ENCODE measurements at regions not wholly inside any gene's neighbourhood (a gene's known extent, or its start where the extent isn't known, plus 50 kb on each side); places are given as distances from the start of the nearest gene placed in this dataset.

DNA sequence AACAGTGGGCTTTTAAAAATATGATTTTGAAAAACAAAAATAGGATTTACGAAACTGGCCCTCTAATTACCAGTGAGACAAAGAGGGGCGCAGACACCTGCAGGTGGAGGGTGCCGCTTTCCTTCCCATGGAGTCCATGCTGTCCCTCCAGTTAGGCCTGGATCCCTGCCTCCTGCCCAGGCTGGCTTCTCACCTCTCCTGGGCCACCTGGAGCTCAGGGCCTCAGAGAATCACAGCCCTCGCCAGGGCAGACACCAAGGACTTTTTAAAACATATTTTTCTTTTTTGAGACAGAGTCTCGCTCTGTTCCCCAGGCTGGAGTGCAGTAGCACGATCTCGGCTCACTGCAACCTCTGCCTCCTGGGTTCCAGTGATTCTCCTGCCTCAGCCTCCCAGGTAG is 1437.2 kb downstream of the TBC1D22A start:
- POLR2A ChIA-PET = no interaction called here
- BruUV-seq (replicated peaks) = no TSS peak
- no peak for ATAC-seq
- H2AFZ ChIP-seq (ENCODE audit: low read depth, low read length, poor library complexity, severe bottlenecking) = no peak overlapping the region
- TF ChIP-seq CBX3 (IDR thresholded peaks at IDR 0.05; ENCODE audit: low read depth) = no peak
- TF ChIP-seq EGR1 (IDR thresholded peaks at IDR 0.05; ENCODE audit: low read depth) = no peak
- TF ChIP-seq, protein P1, sequence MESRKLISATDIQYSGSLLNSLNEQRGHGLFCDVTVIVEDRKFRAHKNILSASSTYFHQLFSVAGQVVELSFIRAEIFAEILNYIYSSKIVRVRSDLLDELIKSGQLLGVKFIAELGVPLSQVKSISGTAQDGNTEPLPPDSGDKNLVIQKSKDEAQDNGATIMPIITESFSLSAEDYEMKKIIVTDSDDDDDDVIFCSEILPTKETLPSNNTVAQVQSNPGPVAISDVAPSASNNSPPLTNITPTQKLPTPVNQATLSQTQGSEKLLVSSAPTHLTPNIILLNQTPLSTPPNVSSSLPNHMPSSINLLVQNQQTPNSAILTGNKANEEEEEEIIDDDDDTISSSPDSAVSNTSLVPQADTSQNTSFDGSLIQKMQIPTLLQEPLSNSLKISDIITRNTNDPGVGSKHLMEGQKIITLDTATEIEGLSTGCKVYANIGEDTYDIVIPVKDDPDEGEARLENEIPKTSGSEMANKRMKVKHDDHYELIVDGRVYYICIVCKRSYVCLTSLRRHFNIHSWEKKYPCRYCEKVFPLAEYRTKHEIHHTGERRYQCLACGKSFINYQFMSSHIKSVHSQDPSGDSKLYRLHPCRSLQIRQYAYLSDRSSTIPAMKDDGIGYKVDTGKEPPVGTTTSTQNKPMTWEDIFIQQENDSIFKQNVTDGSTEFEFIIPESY (IDR thresholded peaks at IDR 0.05; ENCODE audit: extremely low read depth, insufficient replicate concordance, low read length) = no peak
- TF ChIP-seq SRF (IDR thresholded peaks at IDR 0.05; ENCODE audit: low read depth) = no peak
- no peak overlapping the region for H3K4me3 ChIP-seq (replicated peaks in 1 of 2; ENCODE audit: low read depth in 1 of 2, low read length in 2 of 2)
- H3K4me2 ChIP-seq (ENCODE audit: low read length) = no peak overlapping the region
- no peaks in the 10 kb centered on the region for H3K79me2 ChIP-seq (ENCODE audit: insufficient read depth, low read length)
- H3K27me3 ChIP-seq (ENCODE audit: insufficient read depth, low read length) = no peaks in the 10 kb centered on the region; the same call in 1 of the 2 replicates
- no peaks in the 10 kb centered on the region for H3K36me3 ChIP-seq (ENCODE audit: control insufficient read depth in 1 of 2, insufficient read depth in 2 of 2, low read length in 2 of 2)
- no peaks in the 10 kb centered on the region; a peak in 1 of 4 replicates for H3K9me3 ChIP-seq (ENCODE audit: control insufficient read depth in 1 of 2, insufficient read depth in 1 of 2, low read depth in 1 of 2, low read length in 2 of 2)
- no peaks in the 10 kb centered on the region for H3K9me2 ChIP-seq (ENCODE audit: insufficient read depth)
- DNase-seq (ENCODE audit: low read depth, low spot score) = no peak
- no peaks in the 10 kb centered on the region for H4K20me1 ChIP-seq (ENCODE audit: insufficient read depth)
- no peaks in the 10 kb centered on the region for H3K4me1 ChIP-seq (ENCODE audit: control insufficient read depth in 1 of 2, insufficient read depth in 2 of 2, low read length in 2 of 2)
- no peak overlapping the region for H3K9ac ChIP-seq (ENCODE audit: low read length)
- no peak overlapping the region for H3K27ac ChIP-seq (ENCODE audit: low read depth, low read length)
- CTCF ChIA-PET = no interaction called here
- intact Hi-C loops (cut with micrococcal nuclease) = no loop called here
- RAD21 ChIA-PET (ENCODE audit: low non-redundant PET in 1 of 2, low total read pairs in 2 of 2, uncharacterized antibody in 2 of 2, unreplicated experiment in 2 of 2) = no interaction called here

DNA sequence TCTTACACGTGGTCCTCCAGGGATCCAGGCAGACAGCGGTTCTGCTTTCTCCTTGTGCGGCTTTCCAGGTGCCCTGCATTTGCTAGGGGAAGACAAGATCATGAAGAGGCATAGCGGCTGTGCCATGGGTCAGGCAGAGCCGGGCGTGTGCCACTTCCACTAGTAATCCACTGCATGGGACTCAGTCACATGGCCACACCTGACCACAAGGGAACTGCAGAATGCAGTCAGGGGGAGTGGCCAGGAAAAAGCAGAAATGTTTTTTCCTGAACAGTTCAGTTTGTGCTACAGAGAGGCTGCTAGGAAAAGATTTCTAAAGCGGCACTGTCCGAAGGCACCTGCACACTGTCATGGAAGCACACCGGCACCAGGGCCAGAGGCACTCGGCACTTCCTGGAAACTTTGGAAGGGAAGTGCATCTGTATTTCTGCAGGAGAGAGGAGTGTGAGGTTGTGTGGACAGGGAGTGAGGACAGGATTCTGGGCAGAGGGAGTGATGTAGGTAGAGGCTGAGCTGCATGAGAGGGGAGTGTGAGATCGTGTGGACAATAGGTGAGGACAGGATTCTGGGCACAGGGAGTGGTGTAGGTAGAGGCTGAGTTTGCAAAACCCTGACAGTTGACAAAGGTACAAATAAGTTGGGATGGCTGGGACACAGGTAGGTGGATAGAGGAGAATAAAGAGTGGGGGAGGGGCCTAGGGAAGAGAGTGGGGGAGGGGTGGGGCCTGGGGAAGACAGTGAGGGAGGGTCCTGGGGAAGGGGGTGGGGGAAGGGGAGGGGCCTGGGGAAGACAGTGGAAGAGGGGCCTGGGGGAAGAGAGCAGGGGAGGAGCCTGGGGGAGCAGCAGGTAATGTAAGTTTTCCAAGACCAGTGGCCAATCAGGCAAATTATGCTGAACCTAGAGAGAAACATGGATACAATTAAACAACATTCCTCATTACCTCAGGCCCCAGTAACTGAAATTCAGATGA is 1436.3 kb downstream of the TBC1D22A start:
- Histone ChIP-seq H3K9me2 (ENCODE audit: insufficient read depth) (no peaks in the 10 kb centered on the region), H3K4me1 (ENCODE audit: control insufficient read depth in 1 of 2, insufficient read depth in 2 of 2, low read length in 2 of 2) (no peaks in the 10 kb centered on the region), H4K20me1 (ENCODE audit: insufficient read depth) (no peaks in the 10 kb centered on the region), H3K27ac (ENCODE audit: low read depth, low read length) (no peak overlapping the region), H2AFZ (ENCODE audit: low read depth, low read length, poor library complexity, severe bottlenecking) (no peak overlapping the region), H3K4me3 (replicated peaks in 1 of 2; ENCODE audit: low read depth in 1 of 2, low read length in 2 of 2) (no peak overlapping the region), H3K9me3 (ENCODE audit: control insufficient read depth in 1 of 2, insufficient read depth in 1 of 2, low read depth in 1 of 2, low read length in 2 of 2) (no peaks in the 10 kb centered on the region; a peak in 1 of 4 replicates), H3K4me2 (ENCODE audit: low read length) (no peak overlapping the region), H3K27me3 (ENCODE audit: insufficient read depth, low read length) (no peaks in the 10 kb centered on the region; the same call in 1 of the 2 replicates), H3K9ac (ENCODE audit: low read length) (no peak overlapping the region), H3K79me2 (ENCODE audit: insufficient read depth, low read length) (no peaks in the 10 kb centered on the region), H3K36me3 (ENCODE audit: control insufficient read depth in 1 of 2, insufficient read depth in 2 of 2, low read length in 2 of 2) (no peaks in the 10 kb centered on the region)
- no peak for DNase-seq (ENCODE audit: low read depth, low spot score)
- intact Hi-C loops (cut with micrococcal nuclease) = no loop called here
- POLR2A ChIA-PET = no interaction called here
- no TSS peak for BruUV-seq (replicated peaks)
- no peak for ATAC-seq
- RAD21 ChIA-PET (ENCODE audit: low non-redundant PET in 1 of 2, low total read pairs in 2 of 2, uncharacterized antibody in 2 of 2, unreplicated experiment in 2 of 2) = no interaction called here
- CTCF ChIA-PET = no interaction called here
- TF ChIP-seq ZNF274 (IDR thresholded peaks at IDR 0.05; ENCODE audit: low read depth, low read length) (no peak), ZFX (IDR thresholded peaks at IDR 0.05) (no peak), ELF1 (IDR thresholded peaks at IDR 0.05; ENCODE audit: borderline replicate concordance, low read depth) (no peak), REST (IDR thresholded peaks at IDR 0.05; ENCODE audit: low read depth) (no peak), POLR2AphosphoS5 (IDR thresholded peaks at IDR 0.05; ENCODE audit: low read depth, low read length) (no peak), EZH2 (IDR thresholded peaks at IDR 0.05) (no peak)
- TF ChIP-seq, protein P1 (IDR thresholded peaks at IDR 0.05; ENCODE audit: extremely low read depth, insufficient replicate concordance, low read length) = no peak
